IMR-90 (cell line): ENCODE measurements at regions not wholly inside any gene's neighbourhood (a gene's known extent, or its start where the extent isn't known, plus 50 kb on each side); places are given as distances from the start of the nearest gene placed in this dataset.
A peak's percentile ranks its signal among the peaks of the same experiment; 100 is the strongest.

Experiments used
- ATAC-seq: fragments of 200-7000 bp; cut with Tn5 transposase; 2 replicates; pipeline ENCODE4 v1.9.1; 2020; ENCODE audit warnings: low read depth, mild to moderate bottlenecking, moderate library complexity
- BruUV-seq: library from RNA; stranded (reverse); fragments of 400-500 nt; replicated peaks from 2 replicates; lab custom pipeline; 2021; lab: Mats Ljungman, UMichigan
- CTCF ChIA-PET: fragments of 300-600 bp; formaldehyde crosslinking; extraction: SDS; loops from one replicate; lab custom pipeline; 2021; ENCODE audit warnings: antibody characterized with exemption; lab: Yijun Ruan, JAX
- POLR2A ChIA-PET: fragments of 300-600 bp; sonication (Branson Sonifier 250); formaldehyde crosslinking; loops from one replicate; lab custom pipeline; 2022; ENCODE audit warnings: antibody characterized with exemption; ENCODE audit not compliant: unreplicated experiment; lab: Charles Lee
- DNase-seq: peaks from one replicate; pipeline ENCODE4 v3.0.0; 2013
- H2AFZ ChIP-seq: replicated peaks from 2 replicates; pipeline ENCODE3; 2013; ENCODE audit warnings: low read length, mild to moderate bottlenecking; ENCODE audit not compliant: poor library complexity
- H2AK5ac ChIP-seq: 2 replicates; pipeline ENCODE4 v1.6.1; 2013; ENCODE audit warnings: low read depth, low read length, inconsistent platforms
- H2AK9ac ChIP-seq: replicated peaks from 2 replicates; pipeline ENCODE3; 2013; ENCODE audit warnings: mild to moderate bottlenecking, low read depth, low read length, moderate library complexity; ENCODE audit not compliant: poor library complexity
- H2BK120ac ChIP-seq: 2 replicates; pipeline ENCODE4 v1.6.1; 2013; ENCODE audit warnings: low read depth, low read length, inconsistent platforms
- H2BK15ac ChIP-seq: 3 replicates; pipeline ENCODE4 v1.6.1; 2013; ENCODE audit warnings: low read depth, low read length, inconsistent platforms
- H2BK20ac ChIP-seq: 2 replicates; pipeline ENCODE4 v1.6.1; 2013; ENCODE audit warnings: low read depth, mild to moderate bottlenecking, inconsistent platforms, low read length, moderate library complexity
- H2BK5ac ChIP-seq: 2 replicates; pipeline ENCODE4 v1.6.1; 2013; ENCODE audit warnings: mild to moderate bottlenecking, low read depth, low read length, inconsistent platforms; ENCODE audit not compliant: poor library complexity, severe bottlenecking
- H3K14ac ChIP-seq: replicated peaks from 2 replicates; pipeline ENCODE4 v1.6.1; 2013; ENCODE audit warnings: low read depth, low read length, inconsistent platforms
- H3K18ac ChIP-seq: 2 replicates; pipeline ENCODE4 v1.6.1; 2013; ENCODE audit warnings: low read depth, low read length, control low read depth
- H3K23ac ChIP-seq: 2 replicates; pipeline ENCODE4 v1.6.1; 2013; ENCODE audit warnings: low read depth, low read length, inconsistent platforms
- H3K27ac ChIP-seq: 2 replicates; pipeline ENCODE4 v1.5.1; 2013; ENCODE audit warnings: mild to moderate bottlenecking, control low read depth, low read length; ENCODE audit not compliant: insufficient read depth
- H3K27me3 ChIP-seq: 2 replicates; pipeline ENCODE4 v1.6.1; 2013; ENCODE audit warnings: low read length; ENCODE audit not compliant: control insufficient read depth, insufficient read depth
- H3K36me3 ChIP-seq: 2 replicates; pipeline ENCODE4 v1.6.1; 2013; ENCODE audit warnings: low read length, mixed read lengths; ENCODE audit not compliant: control insufficient read depth, insufficient read depth
- H3K4ac ChIP-seq: 2 replicates; pipeline ENCODE4 v1.6.1; 2013; ENCODE audit warnings: low read depth, low read length, inconsistent platforms
- H3K4me1 ChIP-seq: 2 replicates; pipeline ENCODE4 v1.6.1; 2013; ENCODE audit warnings: low read length, mixed read lengths; ENCODE audit not compliant: control insufficient read depth, insufficient read depth
- H3K4me2 ChIP-seq: 2 replicates; pipeline ENCODE4 v1.6.1; 2013; ENCODE audit warnings: low read depth, mild to moderate bottlenecking, control low read depth, low read length, moderate library complexity
- H3K4me3 ChIP-seq: 2 replicates; pipeline ENCODE4 v1.5.1; 2013; ENCODE audit warnings: low read depth, mild to moderate bottlenecking, control low read depth, low read length, moderate library complexity; ENCODE audit not compliant: insufficient read depth
- H3K56ac ChIP-seq: 2 replicates; pipeline ENCODE4 v1.6.1; 2013; ENCODE audit warnings: low read length, inconsistent platforms; ENCODE audit not compliant: insufficient read depth; ENCODE audit errors: extremely low read depth
- H3K79me1 ChIP-seq, 2 experiments: 2 replicates each; pipeline ENCODE4 v1.6.1; 2013; ENCODE audit warnings: low read length in 2 of 2, inconsistent platforms in 1 of 2, low read depth in 1 of 2
- H3K9ac ChIP-seq: 2 replicates; pipeline ENCODE4 v1.6.1; 2013; ENCODE audit warnings: low read depth, low read length, control low read depth
- H3K9me1 ChIP-seq: 2 replicates; pipeline ENCODE4 v1.6.1; 2013; ENCODE audit warnings: low read length, inconsistent platforms; ENCODE audit not compliant: insufficient read depth
- H3K9me3 ChIP-seq: 2 replicates; pipeline ENCODE4 v1.6.1; 2013; ENCODE audit warnings: low read length; ENCODE audit not compliant: control insufficient read depth, insufficient read depth
- H4K20me1 ChIP-seq: 2 replicates; pipeline ENCODE4 v1.6.1; 2013; ENCODE audit warnings: low read length, inconsistent platforms; ENCODE audit not compliant: insufficient read depth
- H4K5ac ChIP-seq: 2 replicates; pipeline ENCODE4 v1.6.1; 2013; ENCODE audit warnings: mild to moderate bottlenecking, low read depth, low read length, control low read depth
- H4K8ac ChIP-seq, 2 experiments: 2 replicates each; pipeline ENCODE4 v1.6.1; 2013; ENCODE audit warnings: low read depth in 2 of 2, low read length in 2 of 2, control low read depth in 1 of 2, inconsistent platforms in 1 of 2
- H4K91ac ChIP-seq: 2 replicates; pipeline ENCODE4 v1.6.1; 2013; ENCODE audit warnings: low read depth, low read length, inconsistent platforms; ENCODE audit not compliant: insufficient read depth
- POLR2A ChIP-seq: IDR thresholded peaks from 2 replicates; pipeline ENCODE4 v1.6.1; 2012; ENCODE audit warnings: mild to moderate bottlenecking, low read depth, low read length
- SMC3 ChIP-seq: fragments of 150-350 bp; IDR thresholded peaks from 2 replicates; pipeline ENCODE4 v1.6.1; 2016; ENCODE audit warnings: low read depth, mild to moderate bottlenecking, antibody characterized with exemption, low read length, moderate library complexity
- WGBS, 2 experiments: methylation state at CpG; one replicate each; pipeline versions ENCODE4 v1.1.5 to v1.1.7; 2013; ENCODE audit warnings: missing lambda C conversion rate in 2 of 2; ENCODE audit not compliant: insufficient read length in 1 of 2; ENCODE audit errors: extremely low coverage in 2 of 2; 5-methylcytosine and 5-hydroxymethylcytosine counted together
- dilution Hi-C: fragments of 300-500 bp; cut with HindIII; formaldehyde crosslinking; loops from one replicate; pipeline ENCODE4 v1.14.3; 2018; ENCODE audit warnings: low sequenced_read_pairs; ENCODE audit not compliant: unreplicated experiment
- in situ Hi-C: fragments of 300-500 bp; cut with MboI; formaldehyde crosslinking; loops from 3 replicates; pipeline ENCODE4 v1.14.3; 2019; ENCODE audit warnings: low sequenced_read_pairs, inconsistent platforms, mixed read lengths
- intact Hi-C: fragments of 100-400 bp; cut with micrococcal nuclease; formaldehyde crosslinking; loops from 2 replicates; pipeline ENCODE4 v1.10.0; 2022

DNA sequence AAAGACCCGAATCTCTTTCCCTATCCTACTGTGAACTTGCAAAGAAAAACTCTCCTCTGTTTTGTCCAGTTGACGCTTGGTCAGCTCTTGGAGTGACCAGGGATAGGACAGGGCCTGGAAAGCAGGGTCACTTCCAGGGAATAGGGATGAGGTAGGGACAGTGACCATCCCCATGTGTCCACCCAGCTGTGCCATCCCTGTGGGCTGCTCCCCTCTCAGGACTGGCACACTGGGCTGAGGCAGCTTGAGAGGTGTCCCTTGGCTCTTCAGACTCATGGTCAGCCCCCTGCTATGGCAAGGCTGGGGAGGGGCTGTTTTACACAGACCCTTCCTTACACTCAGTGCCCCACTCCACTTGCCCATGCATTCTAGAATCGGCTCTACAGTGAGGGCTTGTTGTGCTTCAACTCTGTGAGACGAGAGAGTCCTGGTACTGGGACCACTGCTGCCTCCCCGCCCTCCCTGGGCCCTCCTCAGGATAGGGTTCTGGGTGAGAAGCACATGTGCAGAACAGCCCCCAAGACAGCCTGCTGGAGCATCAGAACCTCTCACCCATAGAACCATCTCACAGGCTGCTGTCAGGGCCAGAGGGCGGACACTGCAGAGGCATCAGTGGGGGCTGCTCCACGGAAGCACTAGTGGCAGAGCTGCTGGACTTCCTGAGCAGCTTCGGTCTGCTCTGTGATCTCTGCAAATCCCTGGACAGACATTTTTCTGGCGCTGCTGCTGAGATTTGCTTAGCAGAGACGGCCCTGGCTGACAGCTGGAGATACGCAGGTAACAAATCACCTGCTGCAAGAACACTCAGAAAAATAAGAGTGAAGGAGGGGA is 202.8 kb upstream of the CXCL12 start:
- no peak overlapping the region for H3K18ac ChIP-seq
- no peak overlapping the region for H2AK5ac ChIP-seq
- no peak overlapping the region for H3K9ac ChIP-seq
- no peak overlapping the region for H3K4me3 ChIP-seq
- WGBS, 2 experiments, result 60% methylated on average over 1 of the region's 11 CpGs; no CpG with 5 or more reads in 1 of the 2 experiments
- H4K91ac ChIP-seq, result no peak overlapping the region
- no peak overlapping the region for H3K4me2 ChIP-seq
- TF ChIP-seq POLR2A (no peak), SMC3 (no peak)
- no peak overlapping the region for H3K14ac ChIP-seq
- no peaks in the 10 kb centered on the region for H4K20me1 ChIP-seq
- no peaks in the 10 kb centered on the region; the same call in 1 of the 2 replicates for H3K27me3 ChIP-seq
- dilution Hi-C loops, result no loop called here
- no peak overlapping the region for H3K4ac ChIP-seq
- no peak overlapping the region for H4K5ac ChIP-seq
- DNase-seq (no peak), ATAC-seq (no peak)
- no peaks in the 10 kb centered on the region for H3K36me3 ChIP-seq
- no peaks in the 10 kb centered on the region for H3K4me1 ChIP-seq
- H2BK120ac ChIP-seq, result no peak overlapping the region
- no peak overlapping the region for H4K8ac ChIP-seq
- no peak overlapping the region for H3K56ac ChIP-seq
- H3K27ac ChIP-seq, result no peak overlapping the region
- H3K9me1 ChIP-seq, result no peaks in the 10 kb centered on the region
- in situ Hi-C loops, result no loop called here
- ChIA-PET POLR2A (no interaction called here), CTCF (no interaction called here)
- no peaks in the 10 kb centered on the region for H3K79me1 ChIP-seq
- H2BK5ac ChIP-seq, result no peak overlapping the region
- no peak overlapping the region for H3K23ac ChIP-seq
- H2BK20ac ChIP-seq, result no peak overlapping the region
- peak overlapping the region; percentile 73 for H2AK9ac ChIP-seq
- H2BK15ac ChIP-seq, result no peak overlapping the region
- H3K9me3 ChIP-seq, result no peaks in the 10 kb centered on the region
- no TSS peak for BruUV-seq
- intact Hi-C loops, result no loop called here
- H2AFZ ChIP-seq, result peak overlapping the region; percentile 62
